Ectodermal cell (in vitro differentiated cells): ENCODE measurements at regions not wholly inside any gene's neighbourhood (a gene's known extent, or its start where the extent isn't known, plus 50 kb on each side); places are given as distances from the start of the nearest gene placed in this dataset.
"Not testable (repeated sequence)": the region's sequence is repeated elsewhere in the genome, so short reads cannot be mapped to it uniquely, and the experiment has no call there.

Experiments used
- H3K27ac ChIP-seq: 2 replicates; pipeline ENCODE4 v1.7.0; 2013; ENCODE audit warnings: mild to moderate bottlenecking, low read depth, low read length; ENCODE audit not compliant: insufficient read depth, poor library complexity, severe bottlenecking
- H3K27me3 ChIP-seq: 2 replicates; pipeline ENCODE4 v1.7.0; 2013; ENCODE audit warnings: mild to moderate bottlenecking, low read length; ENCODE audit not compliant: insufficient read depth, control insufficient read depth, poor library complexity, severe bottlenecking
- H3K36me3 ChIP-seq: one replicate; pipeline ENCODE4 v1.7.0; 2013; ENCODE audit warnings: low read length; ENCODE audit not compliant: control insufficient read depth, insufficient read depth
- H3K4me1 ChIP-seq: one replicate; pipeline ENCODE4 v1.7.0; 2013; ENCODE audit warnings: low read length; ENCODE audit not compliant: control insufficient read depth, insufficient read depth
- H3K4me3 ChIP-seq: 2 replicates; pipeline ENCODE4 v1.7.0; 2013; ENCODE audit warnings: low read depth, low read length, control low read depth; ENCODE audit not compliant: insufficient read depth
- H3K9me3 ChIP-seq: 2 replicates; pipeline ENCODE4 v1.7.0; 2013; ENCODE audit warnings: mild to moderate bottlenecking, low read length, moderate library complexity; ENCODE audit not compliant: control insufficient read depth
- WGBS, 2 experiments: methylation state at CpG; one replicate each; pipeline ENCODE4 v1.1.7; 2013; ENCODE audit warnings: missing lambda C conversion rate in 2 of 2; 5-methylcytosine and 5-hydroxymethylcytosine counted together

DNA sequence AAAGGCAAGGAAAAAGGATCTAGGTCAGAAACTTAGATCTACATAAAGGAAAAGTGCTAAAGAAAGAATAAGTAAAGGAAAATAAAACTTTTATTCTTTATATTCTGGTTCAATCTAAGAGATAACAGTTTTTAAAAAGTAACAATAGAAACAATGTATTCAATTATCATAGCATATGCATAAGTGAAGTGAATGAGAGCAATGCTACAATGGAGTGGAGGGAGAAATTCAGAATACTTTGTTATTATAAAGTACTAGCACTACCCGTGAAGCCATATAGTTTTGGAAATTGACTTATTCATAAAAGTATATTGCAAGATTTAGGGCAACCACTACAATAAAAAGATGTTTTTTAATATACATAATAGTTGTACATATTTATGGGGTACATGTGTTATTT is 586.0 kb upstream of the MDGA2 start:
- no CpG with 5 or more reads among the region's 1 CpG for WGBS, 2 experiments

DNA sequence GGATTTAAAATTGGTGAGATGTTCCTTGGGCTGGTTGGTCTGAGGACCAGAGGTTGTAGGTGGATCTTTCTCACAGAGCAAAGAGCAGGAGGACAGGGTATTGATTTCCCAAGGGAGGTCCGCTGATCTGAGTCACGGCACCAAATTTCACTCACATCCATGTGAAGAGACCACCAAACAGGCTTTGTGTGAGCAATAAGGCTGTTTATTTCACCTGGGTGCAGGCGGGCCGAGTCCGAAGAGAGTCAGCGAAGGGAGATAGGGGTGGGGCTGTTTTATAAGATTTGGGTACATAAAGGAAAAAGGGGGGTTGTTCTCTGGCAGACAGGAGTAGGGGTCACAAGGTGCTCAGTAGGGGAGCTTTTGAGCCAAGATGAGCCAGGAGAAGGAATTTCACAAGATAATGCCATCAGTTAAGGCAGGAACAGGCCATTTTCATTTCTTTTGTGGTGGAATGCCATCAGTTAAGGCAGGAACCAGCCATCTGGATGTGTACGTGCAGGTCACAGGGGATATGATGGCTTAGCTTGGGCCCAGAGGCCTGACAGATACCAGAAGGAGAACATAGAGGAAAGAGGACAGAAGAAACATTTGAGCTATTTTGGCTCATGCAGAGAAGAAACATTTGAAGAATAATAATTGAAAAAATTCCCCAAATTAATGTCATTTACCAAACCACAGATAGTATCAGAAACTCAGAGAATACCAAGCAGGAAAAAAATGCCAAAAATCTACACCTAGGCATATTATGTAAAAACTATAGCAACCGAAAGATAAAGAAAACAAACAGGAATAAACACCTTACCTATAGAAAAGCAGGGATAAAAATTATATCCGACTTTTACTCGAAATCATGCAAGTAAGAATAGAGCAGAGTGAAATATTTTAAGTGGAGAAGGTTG is 585.2 kb upstream of the MDGA2 start:
- H3K36me3 ChIP-seq, H3K4me1 ChIP-seq, H3K27me3 ChIP-seq, H3K9me3 ChIP-seq, H3K4me3 ChIP-seq, H3K27ac ChIP-seq: not testable (repeated sequence)
- 82 to 83% methylated on average over 10 of the region's 10 CpGs for WGBS, 2 experiments

More for the DNA sequence above, 586.0 kb upstream of the MDGA2 start:
- H3K4me1 ChIP-seq: no peaks in the 10 kb centered on the region
- no peaks in the 10 kb centered on the region for H3K27me3 ChIP-seq
- H3K27ac ChIP-seq: no peak overlapping the region
- no peaks in the 10 kb centered on the region for H3K9me3 ChIP-seq
- H3K4me3 ChIP-seq: no peak overlapping the region
- no peaks in the 10 kb centered on the region for H3K36me3 ChIP-seq

DNA sequence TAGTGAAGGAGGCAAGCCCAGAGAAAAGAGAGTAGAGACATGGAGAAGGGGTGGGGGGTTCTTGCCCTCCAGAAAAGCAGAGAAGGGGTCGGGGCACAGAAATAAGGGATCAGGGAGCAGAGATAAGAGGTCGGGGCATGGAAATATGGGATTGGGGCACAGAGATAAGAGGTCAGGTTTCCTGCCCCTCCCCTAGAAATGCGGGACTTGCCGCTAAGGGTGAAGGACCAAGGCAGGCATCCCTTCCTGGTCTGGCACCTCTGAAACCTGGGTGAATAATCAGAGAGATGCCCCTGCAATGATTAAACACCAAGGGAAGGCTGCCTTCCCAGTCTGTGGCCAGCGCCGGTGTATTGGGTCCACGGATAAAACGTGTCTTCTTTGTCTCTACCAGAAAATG is 584.5 kb upstream of the MDGA2 start:
- H3K27me3 ChIP-seq, H3K4me3 ChIP-seq, H3K9me3 ChIP-seq, H3K27ac ChIP-seq, H3K36me3 ChIP-seq, H3K4me1 ChIP-seq: not testable (repeated sequence)
- 90 to 92% methylated on average over 8 of the region's 8 CpGs for WGBS, 2 experiments

DNA sequence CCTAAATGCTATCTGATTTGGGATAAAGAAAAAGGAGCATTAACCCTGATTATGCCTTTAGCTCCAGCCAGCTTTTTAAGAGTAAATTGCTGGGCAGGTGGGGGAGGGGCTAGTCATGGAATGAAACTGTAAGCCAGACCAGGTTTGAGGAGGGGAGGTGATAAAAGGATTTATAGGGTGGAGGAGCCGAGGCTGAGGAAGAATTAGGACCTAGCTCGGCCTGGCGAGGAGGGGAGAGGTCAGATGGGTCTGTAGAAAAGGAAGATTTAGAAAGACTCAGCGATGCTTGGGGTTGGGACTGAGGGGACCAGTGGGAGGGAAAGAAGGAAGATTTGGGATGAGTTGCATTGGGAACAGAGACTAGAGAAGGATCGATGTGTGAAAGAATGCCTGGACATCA is 583.8 kb upstream of the MDGA2 start:
- not testable (repeated sequence) for H3K9me3 ChIP-seq, H3K36me3 ChIP-seq, H3K4me1 ChIP-seq, H3K27ac ChIP-seq, H3K27me3 ChIP-seq, H3K4me3 ChIP-seq
- 86 to 90% methylated on average over 5 of the region's 5 CpGs for WGBS, 2 experiments

DNA sequence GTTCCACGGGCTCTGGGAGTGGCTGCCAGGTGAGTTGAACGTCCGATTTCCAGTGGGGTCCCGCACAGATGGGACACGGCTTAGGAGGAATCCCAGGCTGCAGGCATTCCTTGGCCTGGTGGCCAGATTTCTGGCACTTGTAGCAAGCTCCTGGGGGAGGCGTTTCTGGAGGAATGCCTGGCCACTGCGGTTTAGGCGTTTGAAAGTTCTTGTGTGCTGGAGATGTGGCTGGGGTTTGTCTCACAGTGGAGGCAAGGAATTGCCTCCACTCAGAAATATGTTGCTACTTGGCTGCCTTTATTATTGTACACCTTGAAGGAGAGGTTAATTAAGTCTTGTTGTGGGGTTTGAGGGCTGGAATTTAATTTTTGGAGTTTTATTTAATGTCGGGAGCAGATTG is 583.3 kb upstream of the MDGA2 start:
- H3K4me3 ChIP-seq, H3K9me3 ChIP-seq, H3K27me3 ChIP-seq, H3K27ac ChIP-seq, H3K4me1 ChIP-seq, H3K36me3 ChIP-seq: not testable (repeated sequence)
- 90% methylated on average over 9 of the region's 9 CpGs for WGBS, 2 experiments

DNA sequence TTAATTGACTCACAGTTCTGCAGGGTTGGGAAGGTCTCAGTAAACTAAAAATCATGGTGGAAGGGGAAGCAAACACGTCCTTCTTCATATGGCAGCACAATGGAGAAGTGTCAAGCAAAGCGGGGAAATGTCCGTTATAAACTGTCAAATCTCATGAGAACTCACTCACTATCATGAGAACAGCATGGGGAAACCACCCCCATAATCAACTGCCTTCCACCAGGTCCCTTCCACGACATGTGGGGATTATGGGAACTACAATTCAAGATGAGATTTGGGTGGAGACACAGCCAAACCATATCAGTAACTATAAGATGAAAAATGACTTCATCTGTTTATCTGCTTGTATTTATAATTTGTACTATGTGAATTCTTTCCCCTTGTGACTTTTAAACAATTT is 577.6 kb upstream of the MDGA2 start:
- H3K4me3 ChIP-seq: no peak overlapping the region
- no peaks in the 10 kb centered on the region for H3K9me3 ChIP-seq
- WGBS, 2 experiments: 87 to 95% methylated on average over 3 to 4 of the region's 4 CpGs
- H3K27ac ChIP-seq: no peak overlapping the region
- H3K4me1 ChIP-seq: no peaks in the 10 kb centered on the region
- H3K27me3 ChIP-seq: no peaks in the 10 kb centered on the region
- H3K36me3 ChIP-seq: no peaks in the 10 kb centered on the region

DNA sequence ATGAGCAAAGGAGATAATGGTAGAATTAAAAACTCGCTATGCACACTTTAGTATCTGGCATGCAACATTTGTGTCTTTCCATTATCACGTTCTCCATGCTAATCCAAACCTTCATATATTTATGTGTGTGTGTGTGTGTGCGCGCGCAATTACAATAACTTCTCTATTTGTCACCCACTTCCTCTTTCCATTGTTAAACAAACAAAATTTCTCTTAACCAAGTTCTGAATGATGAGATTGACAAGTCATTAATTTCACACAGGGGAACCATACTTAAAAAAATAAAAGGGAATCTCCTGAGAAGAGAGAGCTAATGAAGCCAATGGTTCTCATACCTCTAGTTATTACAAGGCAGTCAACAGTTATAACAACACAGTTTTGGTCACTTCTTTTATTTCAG is 575.9 kb upstream of the MDGA2 start:
- H3K4me3 ChIP-seq: no peak overlapping the region
- H3K27ac ChIP-seq: no peak overlapping the region
- no peaks in the 10 kb centered on the region for H3K4me1 ChIP-seq
- H3K27me3 ChIP-seq: no peaks in the 10 kb centered on the region
- 94% methylated on average over 2 of the region's 5 CpGs; no CpG with 5 or more reads in 1 of the 2 experiments for WGBS, 2 experiments
- H3K9me3 ChIP-seq: no peaks in the 10 kb centered on the region
- H3K36me3 ChIP-seq: no peaks in the 10 kb centered on the region

DNA sequence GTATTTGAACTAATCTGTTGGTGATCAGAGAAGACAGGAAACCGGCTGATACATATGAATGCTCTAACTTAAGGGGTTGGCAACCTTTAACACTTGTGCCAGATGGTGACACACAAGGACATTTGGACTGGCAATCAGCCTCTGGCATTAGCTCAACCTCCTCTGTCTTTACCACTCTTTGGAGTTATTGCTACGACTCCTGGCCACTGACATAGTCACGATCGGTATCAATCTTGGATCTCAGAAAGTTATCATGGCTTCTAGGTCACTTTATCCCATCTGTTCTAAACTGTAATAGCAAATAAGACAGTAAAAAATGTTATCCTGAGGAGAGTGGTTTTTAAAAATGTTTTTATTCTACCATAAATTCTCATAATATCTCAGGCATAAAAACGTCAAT is 575.2 kb upstream of the MDGA2 start:
- H3K27me3 ChIP-seq: no peaks in the 10 kb centered on the region
- H3K36me3 ChIP-seq: no peaks in the 10 kb centered on the region
- no peaks in the 10 kb centered on the region for H3K4me1 ChIP-seq
- H3K9me3 ChIP-seq: no peaks in the 10 kb centered on the region
- H3K27ac ChIP-seq: no peak overlapping the region
- WGBS, 2 experiments: 91 to 93% methylated on average over 5 of the region's 5 CpGs
- H3K4me3 ChIP-seq: no peak overlapping the region

DNA sequence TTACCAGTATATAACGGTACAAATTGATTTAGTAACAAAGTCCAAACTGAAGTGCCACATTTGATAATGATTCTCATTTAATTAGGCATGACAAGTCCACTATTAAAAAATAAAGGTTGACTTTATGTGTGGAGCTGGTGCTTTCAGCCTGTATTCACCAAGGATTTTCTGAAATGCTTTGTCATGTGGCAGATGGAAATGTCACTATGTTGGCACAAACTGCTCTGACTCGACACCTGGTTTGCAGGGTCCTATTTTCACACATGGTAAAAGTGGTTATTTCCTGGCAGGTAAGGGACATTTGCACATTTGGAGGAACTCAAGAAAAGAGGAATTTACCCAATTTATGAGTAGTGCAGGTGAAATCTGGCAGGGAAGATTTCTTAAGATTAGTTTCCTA is 572.6 kb upstream of the MDGA2 start:
- H3K36me3 ChIP-seq: no peaks in the 10 kb centered on the region
- no peaks in the 10 kb centered on the region for H3K27me3 ChIP-seq
- H3K9me3 ChIP-seq: no peaks in the 10 kb centered on the region
- WGBS, 2 experiments: 93 to 95% methylated on average over 1 to 2 of the region's 2 CpGs
- no peak overlapping the region for H3K27ac ChIP-seq
- no peaks in the 10 kb centered on the region for H3K4me1 ChIP-seq
- H3K4me3 ChIP-seq: no peak overlapping the region

DNA sequence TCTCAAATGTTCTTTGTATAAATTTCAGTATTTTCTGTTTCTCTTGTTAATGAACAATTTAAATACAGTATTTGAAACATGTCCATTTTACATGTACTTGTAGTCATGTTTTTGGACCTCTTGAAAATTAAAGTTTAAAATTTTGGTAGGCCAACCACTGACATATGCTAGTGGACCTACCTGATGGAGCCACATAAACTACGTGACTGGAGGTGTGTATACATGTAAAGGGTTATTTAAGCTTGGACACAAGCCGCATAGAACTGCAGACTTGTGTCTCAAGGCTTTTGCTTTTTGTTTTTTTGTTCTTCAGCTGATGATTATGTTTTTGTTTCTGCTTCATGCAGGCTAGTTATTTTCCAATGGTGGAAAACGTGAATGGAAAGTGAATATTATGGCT is 568.5 kb upstream of the MDGA2 start:
- Histone ChIP-seq H3K4me3 (no peak overlapping the region), H3K27me3 (no peaks in the 10 kb centered on the region), H3K4me1 (no peaks in the 10 kb centered on the region), H3K36me3 (no peaks in the 10 kb centered on the region), H3K27ac (no peak overlapping the region), H3K9me3 (no peaks in the 10 kb centered on the region)
- WGBS, 2 experiments: 94% methylated on average over 3 of the region's 3 CpGs

DNA sequence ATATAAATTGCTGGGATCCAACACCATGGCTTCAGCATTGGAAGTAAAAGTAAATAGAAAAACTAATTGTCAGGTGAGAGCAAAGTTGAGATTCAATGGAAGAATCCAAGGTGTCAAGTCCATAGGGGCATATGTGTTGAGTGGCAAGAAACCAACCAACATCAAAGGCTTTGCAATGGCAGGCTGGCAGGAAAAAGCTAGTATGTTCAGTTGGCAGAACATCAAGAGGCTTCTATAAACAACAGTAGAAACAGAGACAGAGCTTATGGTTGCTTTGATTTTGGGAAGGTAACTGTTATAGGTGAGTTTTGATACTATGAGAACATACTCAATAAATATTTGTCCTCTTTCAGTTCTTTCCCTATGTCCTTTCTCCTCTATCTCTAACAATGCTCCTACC is 553.7 kb upstream of the MDGA2 start:
- Histone ChIP-seq H3K9me3 (no peaks in the 10 kb centered on the region), H3K27ac (no peak overlapping the region), H3K4me3 (no peak overlapping the region), H3K36me3 (no peaks in the 10 kb centered on the region), H3K4me1 (no peaks in the 10 kb centered on the region), H3K27me3 (no peaks in the 10 kb centered on the region)
